Muscle layer of duodenum (tissue), 2 donors: ENCODE measurements at regions not wholly inside any gene's neighbourhood (a gene's known extent, or its start where the extent isn't known, plus 50 kb on each side); places are given as distances from the start of the nearest gene placed in this dataset.

ENCODE experiments used
- H3K27ac ChIP-seq: one replicate; pipeline ENCODE4 v1.7.0; 2013; ENCODE audit warnings: mild to moderate bottlenecking, low read length
- H3K27me3 ChIP-seq: one replicate; pipeline ENCODE4 v1.7.0; 2013; ENCODE audit warnings: low read depth, mild to moderate bottlenecking, control low read depth, low read length
- H3K36me3 ChIP-seq, 2 donors: one replicate each; pipeline ENCODE4 v1.7.0; 2013; ENCODE audit warnings: low read length in 2 of 2, control low read depth in 1 of 2, mild to moderate bottlenecking in 1 of 2; ENCODE audit not compliant: insufficient read depth in 2 of 2, control insufficient read depth in 1 of 2
- H3K4me1 ChIP-seq, 2 donors: one replicate each; pipeline ENCODE4 v1.7.0; 2013; ENCODE audit warnings: low read length in 2 of 2, mild to moderate bottlenecking in 2 of 2, control low read depth in 1 of 2, moderate library complexity in 1 of 2; ENCODE audit not compliant: insufficient read depth in 2 of 2, control insufficient read depth in 1 of 2
- H3K4me3 ChIP-seq, 2 donors: one replicate each; pipeline ENCODE4 v1.7.0; 2013; ENCODE audit warnings: low read length in 2 of 2, low read depth in 1 of 2, mild to moderate bottlenecking in 1 of 2
- H3K9me3 ChIP-seq, 2 donors: one replicate each; pipeline ENCODE4 v1.7.0; 2013; ENCODE audit warnings: low read length in 2 of 2, control low read depth in 1 of 2, mild to moderate bottlenecking in 1 of 2; ENCODE audit not compliant: control insufficient read depth in 1 of 2
- donor health status: healthy.

DNA sequence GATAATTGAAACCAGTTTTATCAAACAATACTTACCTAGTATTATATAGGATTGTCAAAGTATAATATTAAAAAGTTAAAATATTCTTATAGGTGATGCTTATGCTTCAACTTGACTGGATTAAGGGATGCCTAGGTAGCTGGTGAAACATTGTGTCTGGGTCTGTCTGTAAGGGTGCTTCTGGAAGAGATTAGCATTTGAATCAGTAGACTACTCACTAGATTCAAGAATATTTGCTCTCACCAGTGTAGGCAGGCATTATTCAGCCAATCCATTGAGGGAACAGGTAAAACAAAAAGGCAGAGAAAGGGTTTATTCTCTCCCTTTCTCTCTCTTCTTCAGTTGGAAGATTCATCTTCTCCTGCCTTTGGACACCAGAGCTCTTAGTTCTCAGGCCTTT, 486.8 kb upstream of the GOLIM4 start:
- Histone ChIP-seq H3K36me3 (no peaks in the 10 kb centered on the region), H3K27ac (no peak overlapping the region), H3K27me3 (no peaks in the 10 kb centered on the region), H3K4me1 (no peaks in the 10 kb centered on the region), H3K9me3 (no peaks in the 10 kb centered on the region), H3K4me3 (no peak overlapping the region)

DNA sequence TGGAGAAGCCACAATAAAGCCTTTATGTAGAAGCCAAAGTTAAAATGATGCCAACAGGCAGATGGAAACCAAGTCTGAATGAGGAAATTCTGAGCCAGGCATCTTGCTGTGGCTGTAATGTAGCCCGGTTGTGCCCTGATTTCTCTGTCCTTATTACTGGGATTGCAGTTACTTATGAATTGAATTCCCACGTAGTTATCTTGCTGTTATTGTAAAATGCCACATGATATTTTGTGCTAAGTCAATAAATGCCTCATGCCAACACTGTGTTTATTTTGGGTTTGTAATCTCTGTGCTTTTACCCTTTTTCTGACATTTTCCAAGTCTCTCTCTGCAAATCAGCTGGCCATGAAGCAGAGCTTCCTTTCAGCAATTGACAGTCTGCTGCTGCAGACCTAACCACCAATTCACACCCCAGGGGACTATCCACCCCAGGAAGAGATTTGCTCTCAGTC, 486.1 kb upstream of the GOLIM4 start:
- Histone ChIP-seq H3K27ac (no peak overlapping the region), H3K4me1 (no peaks in the 10 kb centered on the region), H3K36me3 (no peaks in the 10 kb centered on the region), H3K9me3 (no peaks in the 10 kb centered on the region), H3K27me3 (no peaks in the 10 kb centered on the region), H3K4me3 (no peak overlapping the region)

DNA sequence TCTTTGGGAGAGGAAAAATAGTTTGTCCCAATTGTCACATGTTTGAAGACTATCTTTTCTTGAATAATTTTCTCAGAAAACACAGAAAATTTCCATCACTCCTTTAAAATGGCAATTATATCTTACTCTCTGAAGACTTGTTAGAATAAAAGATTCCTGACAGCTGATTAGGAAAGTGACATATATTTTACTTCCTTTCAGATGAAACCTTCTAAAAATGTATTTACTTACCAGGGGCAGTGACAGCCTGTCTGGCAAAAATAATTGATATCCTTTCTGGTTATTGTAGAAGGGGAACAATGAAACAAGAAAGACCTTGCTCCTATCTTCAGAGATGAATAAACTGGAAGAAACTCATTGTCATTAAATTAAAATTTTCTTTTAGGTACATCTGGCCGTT, 483.3 kb upstream of the GOLIM4 start:
- H3K4me3 ChIP-seq, result no peak overlapping the region
- H3K27ac ChIP-seq, result no peak overlapping the region
- H3K9me3 ChIP-seq, result no peaks in the 10 kb centered on the region
- no peaks in the 10 kb centered on the region for H3K4me1 ChIP-seq
- H3K27me3 ChIP-seq, result no peaks in the 10 kb centered on the region
- no peaks in the 10 kb centered on the region for H3K36me3 ChIP-seq

DNA sequence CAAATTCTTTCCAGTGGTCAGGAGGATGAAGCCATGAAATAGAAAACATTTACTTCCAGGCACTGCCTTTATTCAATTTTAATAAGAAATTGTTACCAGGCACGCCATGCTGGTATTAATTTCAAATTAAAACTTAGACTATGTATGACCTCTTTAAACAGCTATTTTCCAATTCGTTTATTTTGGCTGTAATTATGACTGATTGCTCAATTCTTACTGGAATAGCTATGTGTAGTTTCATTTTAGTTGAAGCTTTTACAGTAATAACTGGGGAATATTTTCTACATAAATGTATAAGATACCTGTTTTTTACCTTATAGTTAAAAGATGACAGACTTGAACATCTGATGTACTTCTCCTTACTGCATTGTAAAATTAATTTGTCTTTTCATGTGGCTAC, 480.0 kb upstream of the GOLIM4 start:
- H3K4me3 ChIP-seq, result no peak overlapping the region

DNA sequence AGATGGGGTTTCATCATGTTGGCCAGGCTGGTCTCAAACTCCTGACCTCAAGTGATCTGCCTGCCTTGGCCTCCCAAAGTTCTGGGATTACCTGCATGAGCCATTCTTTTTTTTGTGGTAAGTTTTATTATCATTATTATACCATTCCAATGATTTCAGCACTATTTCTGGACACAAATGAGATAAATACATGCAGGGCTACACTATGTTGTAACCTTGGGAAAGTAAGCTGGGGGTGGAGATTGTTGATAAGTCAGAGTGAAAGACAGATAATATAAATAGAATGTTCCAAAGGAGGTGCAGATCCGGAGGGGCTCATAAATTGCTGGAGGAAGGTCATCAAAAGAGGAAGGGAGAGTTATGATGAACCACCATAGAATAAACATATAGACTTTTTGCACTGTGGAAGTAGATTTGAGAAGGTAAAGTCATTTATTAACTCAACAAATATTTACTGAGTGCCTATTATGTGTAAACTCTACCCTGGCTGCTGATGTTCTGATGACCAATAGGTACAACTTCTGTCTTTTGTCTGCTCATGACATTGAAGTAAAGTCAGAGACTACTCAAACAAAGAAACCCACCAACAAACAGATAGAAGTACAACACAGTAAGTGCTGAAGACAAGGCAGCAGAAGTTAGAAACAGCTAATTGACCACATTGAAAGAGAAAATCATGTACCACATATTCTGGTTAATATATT, 478.9 kb upstream of the GOLIM4 start:
- Histone ChIP-seq H3K36me3 (no peaks in the 10 kb centered on the region), H3K27ac (no peak overlapping the region), H3K27me3 (no peaks in the 10 kb centered on the region), H3K9me3 (no peaks in the 10 kb centered on the region), H3K4me1 (no peaks in the 10 kb centered on the region), H3K4me3 (no peak overlapping the region)

More for the DNA sequence above, 480.0 kb upstream of the GOLIM4 start:
- Histone ChIP-seq H3K4me1 (no peaks in the 10 kb centered on the region), H3K27ac (no peak overlapping the region), H3K9me3 (no peaks in the 10 kb centered on the region), H3K36me3 (no peaks in the 10 kb centered on the region), H3K27me3 (no peaks in the 10 kb centered on the region)

DNA sequence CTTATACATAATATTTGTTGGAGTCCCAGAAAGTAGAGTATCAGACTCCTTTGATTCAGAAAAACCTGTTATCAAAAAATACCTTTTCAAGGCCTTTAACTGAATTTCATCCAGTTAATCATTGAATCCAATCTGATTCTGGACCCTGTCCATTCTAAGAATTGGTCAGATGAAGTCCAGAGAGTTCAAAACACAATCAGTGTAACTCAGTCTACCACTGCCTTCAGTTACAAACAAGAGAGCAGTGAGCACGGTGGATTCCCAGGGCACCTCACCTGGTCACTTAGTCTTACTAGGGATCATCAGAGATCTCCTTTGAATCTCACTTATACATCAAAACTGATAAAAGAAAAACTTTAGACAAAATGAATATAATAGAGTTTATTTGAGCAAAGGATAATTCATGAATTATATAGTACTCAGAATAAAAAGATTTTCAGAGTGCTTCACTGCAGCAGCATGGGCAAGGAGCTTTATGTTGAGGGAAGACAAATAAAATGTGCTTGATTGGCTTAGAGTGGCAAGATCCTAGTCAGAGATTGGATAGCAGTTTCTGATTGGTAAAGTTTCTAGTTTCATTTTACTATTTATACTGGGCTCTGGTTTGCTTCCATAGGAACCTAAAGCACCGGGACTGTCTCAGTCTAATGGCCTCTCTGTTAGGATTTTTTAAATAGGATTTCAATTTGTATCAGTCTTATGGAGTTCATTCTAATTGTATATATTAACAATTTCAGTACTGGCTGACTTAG, 474.9 kb upstream of the GOLIM4 start:
- no peaks in the 10 kb centered on the region for H3K9me3 ChIP-seq
- no peak overlapping the region for H3K4me3 ChIP-seq
- no peak overlapping the region for H3K27ac ChIP-seq
- H3K36me3 ChIP-seq, result no peaks in the 10 kb centered on the region
- H3K4me1 ChIP-seq, result no peaks in the 10 kb centered on the region
- no peaks in the 10 kb centered on the region for H3K27me3 ChIP-seq

DNA sequence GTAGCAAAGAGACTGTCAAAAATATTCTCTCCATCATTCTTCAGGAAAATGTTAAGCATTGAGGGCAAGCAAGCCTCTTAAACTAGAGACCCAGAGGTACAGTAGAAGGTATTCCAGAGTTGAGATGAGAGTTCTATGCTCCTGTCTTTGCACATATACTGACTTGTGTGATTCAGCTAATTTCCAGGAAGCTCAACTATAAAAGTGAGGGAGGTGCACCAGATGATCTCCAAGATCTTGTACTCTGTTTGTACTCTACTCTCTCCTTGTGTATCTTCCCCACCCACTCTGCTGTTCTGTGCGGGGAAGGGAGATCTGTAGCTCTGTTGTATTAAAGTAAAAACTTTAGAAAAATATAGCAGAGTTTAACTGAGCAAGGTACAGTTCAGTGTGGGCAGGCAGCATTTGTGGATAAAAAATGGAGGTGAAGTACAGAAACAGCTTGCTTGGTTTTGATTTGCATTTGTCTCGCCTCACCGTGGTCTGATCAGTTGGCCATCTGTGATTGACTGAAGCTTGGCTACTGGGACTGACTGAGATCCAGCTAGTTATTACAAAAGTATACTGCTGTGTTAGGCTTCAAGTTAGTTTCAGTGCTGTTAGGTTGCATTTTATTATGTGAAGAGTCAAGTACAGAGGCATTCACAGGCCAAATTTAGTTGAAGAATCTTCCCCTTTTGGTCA, 463.1 kb upstream of the GOLIM4 start:
- Histone ChIP-seq H3K27ac (no peak overlapping the region), H3K4me1 (no peaks in the 10 kb centered on the region), H3K27me3 (no peaks in the 10 kb centered on the region), H3K9me3 (no peaks in the 10 kb centered on the region), H3K36me3 (no peaks in the 10 kb centered on the region), H3K4me3 (no peak overlapping the region)

DNA sequence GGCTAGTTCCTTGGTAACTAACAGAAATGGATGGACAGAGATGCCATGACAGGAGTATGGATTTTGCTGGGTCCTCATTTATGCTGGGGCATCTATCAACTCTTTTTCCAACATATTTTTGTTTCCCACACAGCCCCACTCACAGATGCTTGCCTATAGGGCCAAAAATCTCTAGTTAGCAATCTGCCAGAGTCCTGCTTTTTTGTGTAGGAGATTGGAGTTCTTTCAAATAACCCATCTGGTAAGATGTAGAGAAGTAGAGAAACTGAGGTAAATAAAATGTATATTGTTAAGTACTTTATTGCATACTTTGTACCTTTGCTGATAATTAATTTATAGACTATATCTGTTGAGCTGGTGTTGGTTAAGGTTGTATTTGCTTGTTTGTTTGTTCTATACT, 456.5 kb upstream of the GOLIM4 start:
- H3K4me1 ChIP-seq, result no peaks in the 10 kb centered on the region
- no peaks in the 10 kb centered on the region for H3K9me3 ChIP-seq
- no peak overlapping the region for H3K4me3 ChIP-seq
- no peak overlapping the region for H3K27ac ChIP-seq
- H3K36me3 ChIP-seq, result no peaks in the 10 kb centered on the region
- H3K27me3 ChIP-seq, result no peaks in the 10 kb centered on the region

DNA sequence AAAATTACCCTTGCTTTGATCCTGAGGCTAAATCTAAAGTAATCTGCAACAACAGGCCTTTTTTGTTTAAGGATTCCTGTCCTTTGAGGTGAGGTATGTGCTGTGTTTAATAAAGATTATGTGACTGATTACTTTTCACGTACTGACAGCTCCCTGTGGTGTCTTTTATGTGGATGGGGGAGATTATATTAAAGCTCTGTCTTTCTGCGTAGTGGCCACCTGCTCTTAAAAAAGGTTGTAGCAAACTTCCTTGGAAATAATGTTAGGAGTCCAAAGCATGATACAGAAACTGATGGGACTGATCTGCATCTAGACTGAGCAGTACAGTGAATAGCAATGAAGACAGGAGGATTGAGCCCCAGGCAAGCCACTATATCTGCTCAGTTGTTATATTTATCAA, 453.0 kb upstream of the GOLIM4 start:
- Histone ChIP-seq H3K4me1 (peaks cover 0 to 10% of the 10 kb centered on the region in 2 donors), H3K36me3 (no peaks in the 10 kb centered on the region), H3K27ac (no peak overlapping the region), H3K9me3 (no peaks in the 10 kb centered on the region), H3K27me3 (no peaks in the 10 kb centered on the region), H3K4me3 (no peak overlapping the region)

DNA sequence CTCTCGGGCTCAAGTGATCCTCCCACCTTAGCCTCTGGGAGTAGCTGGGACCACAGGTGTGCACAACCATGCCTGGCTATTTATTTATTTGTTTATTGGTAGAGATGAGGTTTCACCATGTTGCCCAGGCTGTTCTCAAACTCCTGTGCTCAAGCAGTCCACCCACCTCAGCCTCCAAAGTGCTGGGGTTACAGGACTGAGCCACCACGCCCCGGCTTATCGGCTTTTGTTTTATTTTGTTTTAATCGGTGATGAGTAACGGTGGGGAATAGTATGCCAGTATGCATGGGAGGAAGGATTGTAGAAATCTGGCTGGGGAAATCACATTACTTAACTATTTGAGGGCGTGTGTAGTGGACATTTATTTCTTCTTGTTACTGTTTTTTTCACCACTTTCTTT, 451.0 kb upstream of the GOLIM4 start:
- Histone ChIP-seq H3K4me3 (no peak overlapping the region), H3K36me3 (no peaks in the 10 kb centered on the region), H3K9me3 (no peaks in the 10 kb centered on the region), H3K27me3 (no peaks in the 10 kb centered on the region), H3K27ac (no peak overlapping the region), H3K4me1 (peaks cover 0 to 10% of the 10 kb centered on the region in 2 donors)

DNA sequence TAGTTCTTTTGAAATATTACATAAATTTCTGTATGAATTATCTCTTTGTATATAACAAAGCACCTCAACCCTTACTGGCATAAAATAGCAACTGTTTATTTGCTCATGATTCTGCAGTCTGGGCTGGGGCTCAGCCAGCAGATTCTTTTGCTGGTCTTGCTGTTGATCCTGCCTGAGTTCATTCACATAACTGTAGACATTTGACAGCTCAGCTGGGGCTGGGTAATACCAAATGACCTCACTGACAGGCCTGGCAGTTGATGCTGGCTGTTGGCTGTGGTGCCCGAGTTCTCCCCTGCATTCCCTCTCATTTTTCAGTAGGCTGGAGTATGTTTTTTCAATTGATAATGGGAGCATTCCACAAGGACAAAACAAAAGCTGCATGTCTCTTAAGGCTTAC, 449.9 kb upstream of the GOLIM4 start:
- no peak overlapping the region for H3K27ac ChIP-seq
- peaks cover 0 to 10% of the 10 kb centered on the region in 2 donors for H3K4me1 ChIP-seq
- H3K9me3 ChIP-seq, result no peaks in the 10 kb centered on the region
- no peaks in the 10 kb centered on the region for H3K36me3 ChIP-seq
- no peak overlapping the region for H3K4me3 ChIP-seq
- no peaks in the 10 kb centered on the region for H3K27me3 ChIP-seq
